COR-L47 (cell line): ENCODE measurements at regions not wholly inside any gene's neighbourhood (a gene's known extent, or its start where the extent isn't known, plus 50 kb on each side); places are given as distances from the start of the nearest gene placed in this dataset.

Source experiments
- DNase-seq: peaks from one replicate; lab custom pipeline; 2025; lab: John Stamatoyannopoulos, UW

DNA sequence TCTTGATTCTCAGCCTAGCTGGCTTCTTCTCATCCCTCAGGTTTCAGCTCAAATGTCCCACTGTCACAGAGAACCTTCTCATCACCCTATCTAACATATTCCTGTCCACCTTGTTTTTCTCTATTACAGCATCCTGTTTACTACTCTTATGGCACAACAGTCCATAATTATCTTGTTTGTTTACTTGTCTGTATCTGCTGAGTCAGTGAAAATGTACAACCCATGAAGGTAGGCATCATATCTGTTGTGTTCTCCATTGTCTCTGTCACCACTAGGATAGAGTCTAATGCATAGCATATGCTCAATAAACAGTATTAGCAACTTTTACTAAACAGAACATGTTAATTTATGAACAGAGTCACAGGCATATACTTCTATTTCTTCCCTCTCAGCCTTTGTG is 261.7 kb downstream of the ETAA1 start:
- no peak for DNase-seq

DNA sequence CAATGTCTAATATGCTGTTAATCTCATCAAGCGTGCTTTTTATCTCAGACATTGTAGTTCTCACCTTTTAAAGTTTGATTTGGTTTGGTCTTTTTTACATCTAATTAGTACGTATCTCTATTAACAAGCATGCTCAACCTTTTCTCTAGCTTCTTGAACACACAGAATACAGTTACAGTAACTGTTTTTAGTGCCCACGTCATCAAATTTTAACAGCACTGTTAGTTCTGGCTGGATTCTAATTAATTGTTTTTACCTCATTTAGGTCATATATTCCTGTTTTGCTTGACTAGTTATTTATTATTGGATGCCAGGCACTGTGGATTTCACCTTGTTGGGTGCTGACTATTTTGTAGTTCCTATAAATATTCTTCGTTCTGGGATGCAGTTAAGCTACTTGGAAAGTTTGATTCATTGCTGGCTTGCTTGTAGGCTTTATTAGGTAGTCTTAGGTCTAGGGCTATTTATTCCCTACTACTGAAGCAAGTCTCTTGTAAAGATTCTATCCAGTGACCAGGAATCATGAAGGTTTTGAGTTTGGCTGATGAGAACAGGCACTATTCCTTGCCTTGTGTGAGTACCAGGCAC is 263.0 kb downstream of the ETAA1 start:
- no peak for DNase-seq

DNA sequence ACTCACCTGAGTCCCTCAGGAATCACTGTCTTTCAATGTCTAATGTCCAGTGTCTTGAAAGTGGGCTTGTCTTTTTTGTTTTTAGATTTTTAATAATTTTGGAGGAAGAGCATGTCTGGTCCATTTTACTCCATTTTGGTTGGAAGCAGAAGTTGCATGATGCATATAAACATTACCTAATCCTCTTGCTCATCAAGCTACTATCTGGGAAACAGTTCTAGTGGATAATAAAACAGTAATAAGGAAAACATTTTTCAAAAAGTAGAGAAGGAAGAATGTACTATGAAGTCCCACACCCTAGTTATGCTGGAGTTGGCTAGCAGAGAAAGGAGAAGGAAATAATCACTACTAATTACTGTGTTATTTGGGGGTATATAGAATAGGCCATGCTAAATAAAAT is 263.7 kb downstream of the ETAA1 start:
- no peak for DNase-seq

DNA sequence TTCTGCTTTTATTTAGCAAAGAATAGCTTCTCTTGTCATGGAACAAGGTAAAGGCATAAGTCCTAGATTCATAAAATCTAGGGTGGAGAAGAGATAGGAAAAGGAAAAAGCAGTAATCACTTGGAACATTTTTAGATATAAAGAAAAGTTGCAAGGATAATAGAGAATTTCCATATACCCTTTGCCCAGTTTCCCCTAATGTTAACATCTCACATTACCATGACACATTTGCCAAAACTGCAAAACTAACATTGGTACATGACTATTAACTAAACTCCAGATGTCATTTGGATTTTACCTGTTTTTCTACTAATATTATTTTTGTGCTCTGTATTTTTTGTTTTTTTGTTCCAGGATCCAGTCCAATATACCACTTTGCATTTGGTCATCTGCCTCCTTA is 265.1 kb downstream of the ETAA1 start:
- DNase-seq = no peak

DNA sequence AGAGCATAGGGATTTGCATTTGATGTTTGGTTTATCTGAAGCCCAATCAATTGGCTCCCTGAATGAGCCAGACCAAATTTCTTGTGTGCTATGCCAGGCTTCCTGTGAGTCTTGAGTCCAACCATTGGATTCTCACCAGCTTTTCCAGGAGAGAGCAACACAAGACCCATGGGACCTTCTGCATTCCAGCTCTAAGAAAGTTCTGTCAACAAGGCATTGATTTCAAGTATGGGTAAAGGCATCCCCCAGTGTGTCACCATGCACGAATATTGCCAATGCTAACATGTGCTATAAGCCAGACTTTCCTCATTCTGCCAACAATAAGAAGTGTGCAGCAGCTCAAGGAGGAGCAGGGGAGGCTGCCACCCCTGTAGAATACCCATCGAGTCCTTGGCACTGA is 266.6 kb downstream of the ETAA1 start:
- DNase-seq = no peak

DNA sequence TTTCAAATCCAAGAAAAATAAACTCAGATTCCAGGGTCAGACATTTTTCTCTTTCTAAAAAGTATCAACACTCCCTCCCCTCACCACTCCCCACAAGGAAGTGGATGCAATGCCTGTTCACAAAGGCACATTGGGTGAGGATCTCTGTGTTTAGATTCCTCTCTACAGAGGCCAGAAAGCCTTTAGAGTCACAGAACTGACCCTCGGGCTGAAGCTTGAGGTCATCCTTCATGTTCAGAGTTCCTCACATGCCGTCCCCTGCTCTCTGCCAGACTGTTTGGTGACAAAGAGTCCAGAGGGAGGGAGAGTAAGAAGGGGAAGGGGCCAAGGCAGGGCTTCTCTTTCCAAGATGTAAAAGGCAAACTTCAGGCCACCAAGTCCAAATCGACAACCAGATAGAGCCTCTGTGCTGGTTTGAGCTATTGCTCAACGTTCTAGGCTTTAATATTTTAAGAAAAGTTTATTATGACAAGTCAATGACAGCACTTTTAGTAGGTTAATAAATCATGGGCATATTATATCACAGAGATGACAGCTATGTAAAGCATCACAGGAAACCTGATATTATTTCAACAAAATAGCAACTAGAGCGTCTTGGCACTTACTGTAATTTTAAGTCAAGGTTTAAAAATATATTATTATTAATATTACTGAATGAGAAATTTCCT is 269.4 kb downstream of the ETAA1 start:
- no peak for DNase-seq

DNA sequence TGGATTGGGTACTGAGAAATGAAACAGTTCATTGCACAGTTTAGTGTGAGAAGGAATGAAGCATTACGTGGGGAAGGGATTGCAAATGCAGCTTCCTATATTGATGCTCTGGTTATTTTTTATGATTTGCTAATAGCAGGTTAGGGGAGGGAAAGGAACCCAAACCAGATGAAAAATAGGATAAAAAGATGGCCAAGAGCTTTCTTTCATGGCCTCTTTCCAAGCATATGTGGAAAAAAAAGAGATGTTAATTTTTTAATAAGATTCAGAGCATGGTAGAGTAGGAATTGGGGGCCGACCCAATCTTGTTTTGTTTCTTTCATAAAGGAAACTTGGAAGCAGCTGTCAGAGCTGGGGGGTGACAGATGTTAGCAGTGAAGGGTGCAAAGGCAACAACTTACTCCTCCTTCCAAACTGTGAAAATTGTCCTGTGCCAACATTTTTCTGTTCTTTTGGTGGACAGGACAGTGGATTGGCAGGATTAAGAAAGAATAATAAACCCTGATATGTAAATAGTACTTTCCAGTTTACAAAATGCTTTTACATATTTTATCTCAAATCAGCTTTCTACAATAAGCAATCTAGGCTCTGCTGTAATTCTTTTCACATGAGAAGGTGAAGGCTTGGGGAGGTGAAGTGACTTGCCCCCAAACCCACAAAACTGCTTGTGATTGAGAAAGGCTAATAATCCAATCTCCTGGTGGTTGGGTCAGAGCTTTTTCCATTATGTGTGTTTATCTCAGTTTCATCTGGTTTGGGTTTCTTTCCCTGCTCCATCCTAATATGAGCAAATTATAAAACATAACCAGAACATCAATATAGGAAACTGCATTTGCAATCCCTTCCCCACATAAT is 270.1 kb downstream of the ETAA1 start:
- no peak for DNase-seq

DNA sequence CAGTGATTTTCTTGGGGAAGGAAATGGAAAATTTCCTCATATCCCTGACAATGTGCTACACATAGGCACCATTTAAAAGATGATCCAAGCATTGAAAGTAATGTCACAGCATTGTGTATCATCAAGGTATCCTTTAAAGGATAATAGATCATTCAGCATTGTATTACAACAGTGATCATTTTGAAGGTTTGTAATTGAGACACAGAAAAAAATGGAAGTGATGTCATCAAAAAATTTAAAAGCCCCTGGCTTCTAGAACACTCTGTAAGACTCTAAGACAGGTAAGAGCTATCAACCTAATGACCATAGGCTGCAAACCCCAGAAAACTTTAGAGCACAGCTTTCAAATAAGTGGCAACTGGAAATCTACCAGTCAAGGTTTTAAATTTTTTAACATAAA is 271.4 kb downstream of the ETAA1 start:
- DNase-seq = no peak

DNA sequence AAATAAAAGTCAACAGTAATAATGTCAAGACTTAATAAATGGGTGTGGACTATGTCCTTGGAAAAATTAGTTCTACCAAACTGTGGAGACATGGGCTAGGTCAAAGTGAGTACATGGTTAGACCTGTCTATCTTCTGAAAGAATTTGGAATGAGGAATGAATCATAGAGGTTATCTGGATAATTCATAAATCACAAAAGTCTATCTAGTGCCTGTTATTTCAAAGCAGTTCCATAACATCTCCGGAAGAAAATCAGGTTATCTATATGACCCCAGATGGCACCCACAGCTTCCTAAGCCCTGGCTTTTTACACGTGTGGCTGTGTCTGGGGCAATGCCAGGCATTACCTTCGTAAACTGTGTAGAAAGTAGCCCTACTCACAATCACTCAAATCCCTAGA is 272.0 kb downstream of the ETAA1 start:
- no peak for DNase-seq

DNA sequence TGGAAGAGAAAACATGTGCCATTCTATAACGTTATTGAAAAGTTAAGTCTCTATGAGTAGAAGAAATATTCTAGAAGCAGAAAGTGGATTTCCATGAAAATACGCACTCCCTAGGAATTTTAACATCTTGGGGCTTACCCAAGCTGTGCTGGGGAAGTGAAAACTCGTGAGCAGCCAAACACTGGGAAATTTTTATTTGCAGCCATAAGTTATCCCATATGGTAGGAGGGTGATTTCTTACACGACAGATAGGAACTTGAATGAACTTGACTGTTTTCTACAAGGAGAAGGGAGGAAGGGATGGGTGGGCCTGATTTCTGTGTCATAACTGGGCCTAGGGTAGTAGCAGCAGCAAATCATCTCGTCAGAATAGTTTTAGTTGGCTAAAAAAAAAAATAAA is 272.6 kb downstream of the ETAA1 start:
- DNase-seq = no peak

DNA sequence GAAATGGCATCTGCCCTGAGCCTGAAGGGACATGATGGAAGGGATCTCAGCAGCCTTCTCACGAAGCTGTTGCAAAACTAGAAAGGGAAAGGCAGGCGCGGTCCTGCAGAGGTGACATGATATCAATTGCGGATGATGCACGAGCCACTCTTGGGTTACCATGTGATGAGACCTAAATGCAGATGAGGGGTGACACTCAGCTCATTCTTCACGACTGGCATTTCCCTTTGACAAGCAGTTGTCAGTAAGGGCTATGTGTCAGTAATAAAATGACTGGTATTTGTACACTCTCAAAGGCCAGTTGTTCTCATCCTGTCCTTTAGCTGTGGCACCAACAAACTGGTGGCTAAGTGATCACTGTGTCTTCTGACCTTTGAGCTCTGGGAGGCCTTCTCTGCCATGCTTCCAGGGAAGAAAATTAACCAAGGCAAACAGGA is 273.6 kb downstream of the ETAA1 start:
- no peak for DNase-seq

DNA sequence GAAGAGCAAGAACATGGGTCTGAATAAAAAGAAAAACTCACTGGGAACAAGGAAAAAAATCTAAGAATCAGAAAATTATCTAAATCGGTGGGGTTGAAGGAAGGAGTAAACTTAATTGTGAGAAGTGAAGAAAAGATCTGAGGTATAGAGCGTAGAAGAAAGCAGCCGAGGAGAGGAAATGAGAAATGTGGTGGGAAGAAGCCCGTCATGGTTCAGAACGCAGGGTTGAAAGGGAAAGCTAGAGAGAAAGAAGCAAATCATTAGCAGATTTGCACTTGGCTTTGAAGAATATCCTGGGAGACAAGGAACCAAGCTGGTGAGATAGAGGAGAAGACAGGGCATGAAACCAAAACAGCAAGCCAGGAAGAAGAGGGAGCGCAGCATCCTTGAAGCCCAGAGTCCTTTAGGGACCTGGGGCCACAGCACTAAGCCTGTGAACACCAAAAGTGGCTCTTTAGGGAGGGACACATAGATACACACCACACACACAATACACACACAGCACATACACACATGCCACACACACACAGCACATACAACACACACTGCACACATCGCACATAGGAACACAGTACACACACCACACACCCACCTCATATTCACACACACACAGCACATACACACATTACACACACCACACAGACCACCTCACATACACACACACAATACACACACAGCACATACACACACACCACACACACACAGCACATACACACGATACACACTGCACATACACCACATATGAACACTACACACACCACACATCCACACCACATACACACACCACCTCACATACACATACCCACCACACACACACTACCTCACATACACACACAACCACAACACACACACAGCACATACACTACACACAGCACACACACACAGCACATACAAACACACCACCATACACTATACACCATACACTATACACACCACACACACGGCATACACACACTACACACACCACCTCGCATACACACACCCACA is 274.6 kb downstream of the ETAA1 start:
- DNase-seq = no peak

DNA sequence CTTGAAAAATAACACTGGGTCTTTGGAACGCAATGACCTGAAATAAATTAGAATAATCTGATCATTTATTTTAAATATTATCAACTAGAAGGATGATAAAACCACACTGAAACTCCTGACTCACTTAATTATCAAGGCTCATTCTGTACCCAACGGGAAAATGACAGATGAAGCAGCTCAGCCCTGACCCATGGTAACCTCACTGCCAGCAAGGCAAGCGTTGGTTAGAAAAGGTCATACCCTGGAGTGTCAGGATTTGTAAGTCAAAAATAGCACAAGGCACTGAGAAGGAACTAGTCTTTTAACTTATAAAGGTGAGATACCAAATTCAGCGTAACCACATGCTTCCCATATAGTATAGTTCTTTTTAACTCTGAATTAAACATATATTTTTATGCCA is 277.5 kb downstream of the ETAA1 start:
- DNase-seq = no peak

DNA sequence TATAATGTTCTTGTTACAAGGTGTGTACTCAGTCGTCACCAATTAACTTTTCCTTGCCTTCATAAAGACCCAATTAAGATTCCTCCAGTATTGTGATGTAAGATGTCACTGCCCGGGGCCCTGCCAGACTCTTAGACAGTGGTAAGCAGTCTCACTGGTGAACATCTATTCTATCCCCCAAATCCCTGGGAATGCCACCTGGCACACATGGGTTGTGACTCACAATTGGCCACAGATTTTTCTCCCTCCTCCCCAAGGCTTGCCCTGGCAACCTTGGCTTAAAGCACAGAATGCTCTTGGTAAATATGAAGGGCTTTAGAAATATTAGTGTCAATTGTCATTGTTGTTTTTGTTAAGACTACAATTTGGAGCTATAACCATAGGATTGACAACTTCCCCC is 287.9 kb downstream of the ETAA1 start:
- DNase-seq = no peak

DNA sequence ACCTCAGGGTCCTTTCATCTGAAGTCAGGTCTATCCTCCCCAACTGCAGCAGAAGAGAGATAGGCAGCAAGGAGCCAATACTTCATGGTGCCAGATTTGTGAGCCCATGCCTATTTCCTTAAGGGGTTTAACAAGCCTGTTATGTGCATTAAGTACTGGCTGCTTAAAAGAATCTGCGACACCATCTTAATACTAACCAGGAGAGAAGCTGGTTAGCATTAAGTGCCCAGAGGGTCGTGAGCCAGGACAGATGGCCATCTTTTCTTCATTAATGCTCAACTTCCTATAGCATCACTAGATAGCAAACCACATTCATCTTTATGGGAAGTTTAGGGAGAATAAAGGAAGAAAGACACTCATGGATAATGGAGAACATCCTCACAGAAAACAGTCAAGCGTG is 289.1 kb downstream of the ETAA1 start:
- DNase-seq = no peak

DNA sequence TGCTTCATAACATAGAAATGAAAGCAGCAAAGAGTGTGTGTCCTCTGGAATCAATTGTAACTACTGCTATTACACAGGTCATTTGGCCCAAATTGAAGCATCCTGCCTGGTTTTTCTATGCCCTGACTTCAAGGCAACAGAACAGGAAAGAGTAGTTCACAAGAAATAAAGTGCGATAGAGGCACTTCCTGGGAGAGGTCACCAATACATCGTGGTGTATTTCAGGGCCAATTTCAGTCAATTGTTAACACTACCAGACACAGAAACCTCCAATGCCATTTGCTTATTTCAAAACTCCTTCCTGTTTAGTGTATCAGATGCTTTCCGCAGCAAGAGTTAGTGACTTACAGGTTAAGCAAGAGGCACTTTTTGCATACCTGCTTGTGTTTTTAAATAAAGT is 292.1 kb downstream of the ETAA1 start:
- no peak for DNase-seq

DNA sequence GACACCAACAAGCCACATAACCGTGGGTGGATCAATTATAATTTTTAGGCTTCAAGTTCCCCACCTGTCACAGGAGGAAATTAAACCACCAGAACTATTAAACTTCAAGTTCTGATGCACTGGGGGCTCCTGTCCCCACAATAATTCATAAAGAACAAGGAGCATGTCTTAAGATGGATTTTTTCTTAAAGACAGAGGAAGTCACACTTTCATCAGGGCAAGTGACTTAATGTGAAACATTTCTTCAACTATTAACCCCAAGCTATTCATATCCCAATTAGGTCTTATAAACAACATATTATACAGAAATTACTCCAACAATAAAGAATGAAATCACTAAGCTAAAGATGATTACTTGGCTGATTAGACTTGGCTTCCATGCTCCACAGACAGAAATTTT is 292.5 kb downstream of the ETAA1 start:
- DNase-seq = no peak

DNA sequence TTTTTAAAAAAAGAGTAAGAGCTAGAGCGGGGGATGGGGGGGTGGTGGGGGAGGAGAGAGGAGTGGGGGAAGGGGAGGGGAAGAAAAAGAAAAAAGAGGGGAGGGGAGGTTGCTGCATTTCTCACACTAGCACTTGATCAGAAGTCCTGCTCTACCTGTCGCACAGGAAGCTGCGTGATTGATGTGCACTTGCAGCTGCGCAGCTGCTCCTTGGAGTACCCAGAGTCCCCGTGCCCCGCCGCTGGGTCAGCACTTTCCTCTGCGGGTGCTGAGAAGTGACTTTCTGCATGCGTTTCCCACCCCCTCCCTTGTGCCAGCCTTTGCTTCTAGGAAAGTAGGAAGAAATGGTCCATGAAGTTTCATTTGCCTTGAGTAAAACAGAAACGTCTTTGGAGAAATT is 297.3 kb downstream of the ETAA1 start:
- no peak for DNase-seq

DNA sequence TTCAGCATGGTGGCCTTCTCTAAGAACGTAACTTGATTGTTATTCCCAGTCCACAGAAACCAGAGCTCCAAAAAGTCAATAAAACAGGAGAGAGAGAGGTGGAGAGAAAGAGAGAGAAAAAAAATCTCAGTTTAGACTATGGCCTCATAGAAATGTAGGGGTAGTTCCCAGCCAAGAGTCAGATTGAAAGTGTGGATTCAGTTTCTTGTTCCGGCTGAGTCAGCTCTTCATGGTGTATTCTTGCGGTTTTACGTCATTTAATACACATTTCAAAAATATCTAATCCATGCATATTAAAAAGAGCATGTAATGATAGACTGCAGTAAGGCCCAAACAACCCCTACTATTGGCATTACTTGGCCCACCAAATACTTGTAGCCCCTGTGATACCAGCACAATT is 303.9 kb downstream of the ETAA1 start:
- DNase-seq = no peak

DNA sequence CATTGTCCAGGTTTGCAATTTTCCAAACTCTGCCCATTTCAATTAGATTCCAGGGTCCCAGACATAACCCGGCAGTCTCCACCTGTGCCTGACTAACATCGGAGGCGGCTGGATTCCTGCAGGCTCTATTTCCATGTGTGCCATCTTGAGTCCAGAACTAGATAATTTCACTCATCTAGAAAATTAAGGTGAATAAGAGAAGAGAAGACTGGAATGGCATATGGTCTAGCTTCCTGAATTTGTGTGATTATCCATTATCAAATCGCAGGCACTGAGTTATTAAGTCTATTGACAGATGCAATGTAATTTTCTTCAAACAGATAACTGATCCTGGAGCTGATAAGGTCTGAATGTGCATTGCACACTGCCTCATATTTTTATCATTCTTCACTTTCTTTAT is 305.2 kb downstream of the ETAA1 start:
- DNase-seq = no peak

DNA sequence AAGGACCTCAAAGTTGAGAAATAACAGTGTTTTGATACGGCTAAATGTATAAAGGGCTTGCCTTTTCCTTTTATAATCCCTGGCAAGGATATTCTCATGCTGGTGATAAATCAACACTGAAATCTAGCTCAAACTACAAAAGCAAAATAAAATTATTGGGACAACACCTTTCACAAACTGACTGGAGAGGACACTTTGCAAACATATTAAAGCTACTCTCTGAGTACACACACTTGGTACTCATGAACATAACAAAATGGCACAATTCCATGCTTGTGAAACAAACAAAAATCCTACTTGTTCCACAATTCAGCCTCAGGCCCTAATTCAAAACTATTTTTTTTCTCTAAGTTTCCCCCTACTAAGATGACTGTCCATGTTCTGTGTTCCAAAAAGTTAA is 305.8 kb downstream of the ETAA1 start:
- DNase-seq = no peak

DNA sequence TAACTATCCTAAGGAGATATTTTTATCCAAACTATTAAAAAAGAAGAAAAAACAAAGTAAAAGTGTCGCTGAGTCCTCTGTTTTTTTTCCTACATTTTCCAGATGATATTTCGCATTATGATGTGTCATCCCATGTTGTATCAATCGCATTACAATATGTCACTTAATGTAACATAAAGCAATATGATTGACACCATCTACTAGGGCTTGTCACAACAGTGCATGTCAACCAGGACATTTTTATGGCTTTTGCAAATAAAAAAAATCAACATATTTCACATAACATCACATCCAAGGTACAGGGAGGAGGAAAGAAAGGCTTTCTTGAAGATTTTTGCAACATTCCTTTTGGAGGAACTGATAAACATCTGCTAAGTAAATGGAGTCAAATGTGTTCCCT is 308.9 kb downstream of the ETAA1 start:
- DNase-seq = no peak
